ENCODE measurements at regions not wholly inside any gene's neighbourhood (a gene's known extent, or its start where the extent isn't known, plus 50 kb on each side); places are given as distances from the start of the nearest gene placed in this dataset.
A peak's percentile ranks its signal among the peaks of the same experiment; 100 is the strongest.

DNA sequence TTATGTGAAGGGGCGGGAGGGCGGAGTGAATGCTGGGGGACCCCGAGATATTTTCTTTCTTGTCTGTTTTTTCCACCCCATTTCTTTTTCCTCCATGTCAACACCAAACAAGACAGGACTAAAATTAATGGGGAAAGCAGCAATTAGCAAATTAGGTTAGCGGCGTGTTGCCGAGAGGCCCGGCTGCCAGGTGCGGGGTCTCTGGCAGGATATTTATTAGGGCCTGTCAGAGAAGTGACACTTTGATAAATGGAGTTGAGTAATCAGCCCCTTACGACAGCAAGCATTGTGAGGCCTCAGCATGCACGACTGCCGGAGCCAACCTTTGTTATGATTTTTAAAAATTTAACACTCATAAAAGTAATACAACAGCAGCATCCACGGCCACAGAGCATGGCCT, 193.8 kb downstream of the DHX35 start:
- DNase-seq, result peak; percentile 90

GRCh38 chr20:39152742-39153141, 190.6 kb downstream of the DHX35 start:
- DNase-seq, result no peak

- DNase-seq, result no peak
Observed at GRCh38 chr20:39152126-39152525, 190.0 kb downstream of the DHX35 start.

DNA sequence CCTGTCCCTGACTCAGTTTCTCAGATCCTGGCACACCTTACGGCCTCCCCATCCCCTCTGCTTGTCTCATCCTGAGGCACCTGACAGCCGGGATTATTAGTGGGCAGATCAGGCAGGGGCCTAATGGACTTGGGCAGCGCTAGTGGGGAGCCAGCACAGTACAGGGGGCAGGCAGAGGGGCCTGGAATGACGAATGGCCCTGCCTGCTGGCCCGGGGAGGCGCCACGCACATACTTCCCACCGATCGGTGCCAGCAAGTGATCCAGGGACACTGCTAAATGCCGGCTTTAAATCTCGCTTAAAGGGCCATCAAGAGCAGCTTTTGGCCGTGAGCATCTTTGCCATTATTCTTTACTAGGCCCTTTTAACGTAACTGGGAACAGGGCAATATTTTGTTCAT, 188.4 kb downstream of the DHX35 start:
- DNase-seq, result no peak

GRCh38 chr20:39146394-39146793, 184.2 kb downstream of the DHX35 start:
- no peak for DNase-seq

DNA sequence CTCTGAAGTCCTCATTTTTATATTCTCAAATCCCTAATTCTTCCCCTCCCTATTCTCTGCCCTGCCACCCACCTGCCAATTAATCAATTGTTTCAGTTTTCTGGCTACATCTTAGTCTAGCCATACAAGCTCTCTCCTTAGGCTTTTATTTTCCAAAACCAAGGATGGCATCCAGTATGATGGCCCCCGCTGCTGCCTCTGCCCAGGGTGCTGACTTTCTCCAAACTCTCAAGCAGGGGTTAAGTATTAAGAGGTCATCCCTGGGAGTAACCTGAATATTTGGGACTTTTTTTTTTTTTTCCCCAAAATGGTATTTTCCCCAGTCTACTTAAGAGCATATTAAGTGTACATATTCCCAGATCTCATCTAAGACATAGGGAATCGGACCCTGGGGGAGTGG, 183.8 kb downstream of the DHX35 start:
- no peak for DNase-seq

GRCh38 chr20:39144757-39145156, 182.6 kb downstream of the DHX35 start:
- DNase-seq, result no peak

DNA sequence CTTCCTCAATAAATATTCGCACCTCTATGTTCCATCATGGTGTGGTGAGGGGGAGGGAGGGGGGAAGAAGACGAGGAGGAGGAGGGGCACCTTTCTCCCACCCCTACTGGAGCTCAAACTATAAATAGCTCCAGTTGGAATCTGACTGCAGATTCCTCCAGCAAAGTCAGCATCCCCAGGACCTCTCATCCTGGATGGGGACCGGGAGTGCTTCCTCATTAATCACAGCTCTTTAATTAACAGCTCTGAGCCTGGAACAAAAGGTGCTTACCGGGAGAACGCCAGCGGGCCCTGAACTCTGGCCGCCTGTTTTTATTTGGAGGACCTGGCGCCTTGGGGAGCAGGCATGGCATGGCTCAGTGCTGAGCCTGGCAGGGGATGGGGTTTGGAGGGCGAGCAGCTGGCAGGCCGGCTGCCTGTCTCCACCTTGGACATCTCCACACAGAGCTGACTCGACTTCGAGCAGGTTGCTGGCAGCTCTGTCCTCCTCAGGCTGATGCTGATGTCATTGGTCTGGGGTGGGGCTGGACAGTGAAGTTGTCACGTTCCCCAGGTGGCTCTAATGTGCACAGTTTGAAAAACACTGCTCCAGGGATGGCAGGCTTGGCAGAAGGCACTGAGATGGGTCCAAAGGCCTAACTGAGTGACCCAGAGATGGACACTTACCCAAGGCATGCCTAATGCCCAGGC, 180.4 kb downstream of the DHX35 start:
- peak; percentile 27 for DNase-seq

- DNase-seq, result no peak
Observed at GRCh38 chr20:39137299-39137698, 175.2 kb downstream of the DHX35 start.

GRCh38 chr20:39136798-39137197, 174.7 kb downstream of the DHX35 start:
- DNase-seq, result no peak

GRCh38 chr20:39135885-39136544, 173.9 kb downstream of the DHX35 start:
- DNase-seq, result no peak

DNA sequence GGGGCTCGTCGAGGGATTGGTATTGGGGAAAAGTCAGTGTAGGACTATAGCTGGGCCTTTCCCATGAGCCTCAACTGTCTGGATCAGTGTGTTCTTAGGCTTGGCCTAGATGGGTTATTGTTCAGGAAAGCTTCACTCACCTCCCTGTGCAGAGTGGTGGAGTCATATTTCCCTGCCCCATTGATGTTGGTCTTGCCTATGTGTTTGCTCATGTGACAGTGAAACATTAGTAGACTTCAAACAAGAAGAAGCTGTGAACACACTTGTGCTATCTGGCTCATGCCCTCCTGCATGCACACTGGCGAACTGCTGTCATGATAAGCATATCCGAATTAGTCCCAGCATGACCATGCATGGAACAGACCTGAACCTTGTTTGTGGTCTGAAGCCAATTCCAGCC, 171.1 kb downstream of the DHX35 start:
- no peak for DNase-seq

DNA sequence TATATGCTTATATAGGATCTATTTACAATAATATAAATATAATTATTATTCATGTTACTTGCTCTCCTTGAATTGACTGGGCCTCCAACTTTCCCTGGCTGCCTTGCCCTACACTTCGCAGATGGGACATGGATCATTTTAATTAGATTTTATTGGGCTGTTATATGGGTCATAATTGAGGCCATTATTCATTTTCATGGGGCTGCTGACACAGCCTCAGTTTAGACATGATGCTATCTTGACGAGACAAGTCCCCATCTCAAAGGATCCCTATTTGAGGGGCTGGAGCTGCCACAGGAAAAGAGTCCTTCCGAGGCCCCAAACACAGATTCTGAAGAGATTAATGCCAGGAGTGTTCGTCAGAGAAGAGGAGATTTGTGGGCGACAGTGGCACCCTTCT, 170.4 kb downstream of the DHX35 start:
- DNase-seq, result no peak

DNA sequence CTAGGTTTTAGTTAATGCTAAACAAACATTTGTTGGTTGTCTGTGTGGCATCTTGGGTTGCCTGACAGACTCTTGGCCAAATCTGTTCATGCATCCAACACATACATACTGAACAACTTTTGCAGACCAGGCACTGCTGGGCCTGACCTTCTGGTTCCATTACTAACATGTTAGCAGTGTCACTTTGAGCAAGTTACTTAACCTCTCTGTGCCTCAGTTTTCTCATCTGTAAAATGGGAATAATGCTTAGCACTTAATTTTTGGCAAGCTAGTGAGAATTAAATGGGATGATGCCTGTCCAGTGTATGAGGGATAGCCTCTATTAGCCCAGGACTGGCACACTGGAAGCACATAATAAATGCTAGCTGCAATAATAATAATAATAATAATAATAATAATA, 169.9 kb downstream of the DHX35 start:
- DNase-seq, result no peak

GRCh38 chr20:39130627-39131026, 168.5 kb downstream of the DHX35 start:
- DNase-seq, result no peak

DNA sequence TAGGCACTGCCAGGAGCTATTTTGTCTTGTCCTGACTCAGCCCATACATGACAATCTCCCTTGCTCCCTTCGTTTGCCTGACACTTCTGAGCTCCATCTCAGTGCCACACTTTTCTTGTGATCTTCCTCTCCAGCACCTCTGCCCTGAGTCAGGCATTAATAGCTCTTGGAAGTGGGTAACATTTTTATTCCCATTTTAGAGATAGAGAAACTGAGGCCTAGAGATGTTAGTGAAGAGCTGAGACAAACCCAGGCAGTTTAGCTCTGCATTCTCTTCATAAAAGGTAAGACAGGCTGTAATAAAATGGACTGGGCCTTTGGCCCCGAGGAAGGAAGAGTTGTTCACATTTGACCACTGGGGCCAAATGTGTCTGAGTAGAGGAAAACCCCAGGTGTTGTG, 167.4 kb downstream of the DHX35 start:
- no peak for DNase-seq

- DNase-seq, result no peak
Observed at GRCh38 chr20:39124064-39124463, 161.9 kb downstream of the DHX35 start.

- DNase-seq, result no peak
Observed at GRCh38 chr20:39123185-39123557, 161.0 kb downstream of the DHX35 start.

DNA sequence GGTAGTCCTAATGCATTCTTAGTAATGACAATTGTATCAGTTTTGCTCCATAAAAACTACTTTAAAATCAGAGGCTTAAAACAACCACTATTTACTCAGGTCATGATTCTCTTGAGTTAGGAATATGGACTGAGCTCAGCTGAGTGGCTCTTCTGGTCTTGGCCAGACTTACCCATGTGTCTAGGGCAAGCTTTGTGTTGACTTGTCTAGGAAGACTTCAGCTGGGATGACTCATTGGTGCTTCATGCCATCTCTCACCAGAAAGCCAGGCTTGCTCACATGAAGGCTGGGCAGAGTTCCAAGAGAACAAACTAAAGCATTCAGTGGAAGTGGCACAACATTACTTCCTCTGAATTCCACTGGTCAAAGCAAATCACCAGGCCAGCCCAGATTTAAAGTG, 155.3 kb downstream of the DHX35 start:
- no peak for DNase-seq

DNA sequence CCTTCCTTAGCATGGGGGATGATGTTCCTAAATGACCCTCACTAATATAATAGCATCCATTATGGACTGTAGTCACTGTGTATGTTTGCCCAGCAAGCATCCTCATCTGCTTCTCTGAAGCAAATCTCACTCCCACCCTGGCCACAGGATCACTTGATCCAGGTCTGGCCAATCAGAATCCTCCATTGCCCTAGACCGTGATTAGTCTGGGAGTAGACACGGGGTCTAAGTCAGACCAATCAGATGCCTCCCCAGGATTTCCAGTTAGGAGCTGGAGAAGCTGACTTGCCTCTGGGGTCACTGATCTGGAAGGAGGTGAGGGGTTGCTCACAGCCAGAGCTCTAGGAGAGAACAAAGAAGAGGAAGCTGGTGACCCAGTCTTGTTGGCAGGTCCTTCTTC, 153.9 kb downstream of the DHX35 start:
- DNase-seq, result no peak

DNA sequence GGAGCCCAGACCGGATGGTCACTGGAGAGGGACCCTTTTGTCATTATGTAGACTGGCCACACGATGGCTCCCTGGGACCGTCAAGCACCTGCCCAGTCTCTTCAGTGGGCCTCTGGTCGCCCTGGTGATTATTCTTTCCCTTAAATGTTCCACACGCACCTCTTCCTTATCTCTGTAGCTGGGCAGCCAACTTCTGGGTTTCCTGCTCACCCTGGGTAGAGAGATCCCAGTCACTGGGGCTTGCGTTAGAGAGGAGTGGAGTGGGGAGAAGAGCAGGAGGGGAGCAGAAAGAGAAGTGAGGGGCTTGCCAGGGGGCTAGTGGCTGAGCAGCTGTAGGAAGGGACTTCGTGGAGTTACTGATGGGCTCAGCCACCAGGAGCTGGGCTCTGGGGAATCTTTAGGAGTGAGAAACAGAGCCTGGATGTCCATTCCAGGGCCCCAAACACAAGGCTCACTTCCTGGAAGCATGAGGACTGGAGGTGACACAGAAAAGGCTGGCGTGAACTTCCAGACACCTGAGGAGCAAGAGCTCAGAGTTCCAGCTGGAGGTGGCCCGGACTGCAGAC, 150.1 kb downstream of the DHX35 start:
- peak; percentile 71 for DNase-seq

- peak; percentile 71 for DNase-seq
Observed at GRCh38 chr20:39111359-39112177, 149.4 kb downstream of the DHX35 start.

DNA sequence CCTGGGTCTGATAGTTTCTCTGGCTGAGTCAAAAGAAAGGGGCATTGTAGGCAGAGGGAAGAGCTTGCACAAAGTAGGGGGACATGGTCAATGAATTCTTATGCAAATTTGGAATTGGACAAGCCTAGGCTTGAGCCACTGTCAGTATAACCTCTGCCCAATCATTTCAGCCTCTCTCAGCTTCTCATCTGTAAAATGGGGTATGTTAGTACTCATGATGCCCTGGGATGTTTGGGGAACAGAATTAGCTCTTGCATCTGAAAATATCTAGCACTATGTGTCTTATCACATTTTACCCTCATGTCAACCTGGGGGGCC, 148.6 kb downstream of the DHX35 start:
- DNase-seq, result no peak

Data from NCI-H1417 treated with DMSO at 0.1 percent for 48 hours (cell line).